Kidney (tissue), 13 donors: ENCODE measurements at regions not wholly inside any gene's neighbourhood (a gene's known extent, or its start where the extent isn't known, plus 50 kb on each side); places are given as distances from the start of the nearest gene placed in this dataset.

ENCODE experiments used
- DNase-seq, 5 donors: peaks; one replicate each; pipeline ENCODE4 v3.0.0-alpha.2; 2013 to 2020
- FAIRE-seq: peaks from 2 replicates; lab custom pipeline; 2012; peaks lifted over from hg19 to GRCh38; lab: Jason Lieb, UNC
- H3K27ac ChIP-seq, 2 donors: one replicate each; pipeline ENCODE4 v1.7.0; 2013; ENCODE audit warnings: low read depth in 2 of 2, low read length in 2 of 2, inconsistent platforms in 1 of 2
- H3K27me3 ChIP-seq: one replicate; pipeline ENCODE4 v1.7.1; 2013; ENCODE audit warnings: low read length, inconsistent platforms; ENCODE audit not compliant: control insufficient read depth, insufficient read depth
- H3K36me3 ChIP-seq, 3 donors: one replicate each; pipeline versions ENCODE4 v1.7.0 to v1.7.1; 2013; ENCODE audit warnings: low read length in 3 of 3, control low read depth in 1 of 3, inconsistent platforms in 1 of 3; ENCODE audit not compliant: insufficient read depth in 3 of 3, control insufficient read depth in 2 of 3
- H3K4me1 ChIP-seq, 3 donors: one replicate each; pipeline versions ENCODE4 v1.7.0 to v1.7.1; 2013; ENCODE audit warnings: low read length in 3 of 3, inconsistent platforms in 1 of 3, low read depth in 1 of 3; ENCODE audit not compliant: control insufficient read depth in 2 of 3, insufficient read depth in 2 of 3
- H3K4me3 ChIP-seq, 3 donors: one replicate each; pipeline versions ENCODE4 v1.7.0 to v1.8.1; 2013; ENCODE audit warnings: low read length in 3 of 3, control low read depth in 1 of 3, inconsistent platforms in 1 of 3
- H3K9ac ChIP-seq, 3 donors: one replicate each; pipeline versions ENCODE4 v1.7.0 to v1.7.1; 2013; ENCODE audit warnings: low read length in 3 of 3, control low read depth in 1 of 3, inconsistent platforms in 1 of 3
- H3K9me3 ChIP-seq, 3 donors: one replicate each; pipeline versions ENCODE4 v1.7.0 to v1.7.1; 2013; ENCODE audit warnings: low read length in 3 of 3, control low read depth in 1 of 3, inconsistent platforms in 1 of 3; ENCODE audit not compliant: control insufficient read depth in 2 of 3, insufficient read depth in 1 of 3
- intact Hi-C: fragments of 100-400 bp; cut with DNase I; formaldehyde crosslinking; loops from one replicate; pipeline ENCODE4 v1.11.1; 2022
- TF ChIP-seq, protein P1 (sequence below): IDR thresholded peaks from 3 replicates; pipeline ENCODE4 v1.5.1; 2012; ENCODE audit warnings: mild to moderate bottlenecking, moderate library complexity, borderline replicate concordance; ENCODE audit not compliant: insufficient read depth; ENCODE audit errors: extremely low read depth
- donor health status: control.
- donor health status: control.
- donor health status: control.
- donor health status: control.
- donor health status: control.
- donor health status: DM: yes; HTN: yes; CAD: no.
- donor health status: Normal renal cell carcinoma (clear cell type).

DNA sequence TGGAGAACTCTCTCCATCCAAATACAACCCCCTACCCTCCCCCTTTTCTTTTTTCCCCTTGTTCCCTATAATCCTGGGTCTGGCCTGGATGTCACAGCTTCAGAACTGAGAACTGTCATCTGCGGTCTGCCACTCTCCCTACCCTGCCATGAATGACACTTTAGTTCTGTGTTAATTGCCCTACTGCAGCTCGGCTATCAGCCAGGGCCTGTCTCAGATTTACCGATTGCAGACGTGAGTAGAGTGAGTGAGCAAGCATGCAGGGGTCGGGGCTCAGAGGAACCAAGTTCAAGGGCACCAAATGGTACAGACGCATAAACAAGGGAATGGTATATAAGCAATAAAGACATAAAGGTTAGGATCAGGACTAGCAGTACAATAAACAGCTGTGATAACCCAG is 967.8 kb downstream of the BCL11A start:
- Histone ChIP-seq H3K27me3 (no peaks in the 10 kb centered on the region), H3K27ac (no peak overlapping the region), H3K4me1 (peaks cover 0 to 3% (median 0%) of the 10 kb centered on the region in 3 donors), H3K9ac (no peak overlapping the region), H3K9me3 (no peaks in the 10 kb centered on the region), H3K36me3 (no peaks in the 10 kb centered on the region), H3K4me3 (no peak overlapping the region)
- DNase-seq, result peak in 3 of 5 donors; percentile 37 to 52 (median 39)
- intact Hi-C loops, result no loop called here
- FAIRE-seq, result no peak
- TF ChIP-seq, protein P1, sequence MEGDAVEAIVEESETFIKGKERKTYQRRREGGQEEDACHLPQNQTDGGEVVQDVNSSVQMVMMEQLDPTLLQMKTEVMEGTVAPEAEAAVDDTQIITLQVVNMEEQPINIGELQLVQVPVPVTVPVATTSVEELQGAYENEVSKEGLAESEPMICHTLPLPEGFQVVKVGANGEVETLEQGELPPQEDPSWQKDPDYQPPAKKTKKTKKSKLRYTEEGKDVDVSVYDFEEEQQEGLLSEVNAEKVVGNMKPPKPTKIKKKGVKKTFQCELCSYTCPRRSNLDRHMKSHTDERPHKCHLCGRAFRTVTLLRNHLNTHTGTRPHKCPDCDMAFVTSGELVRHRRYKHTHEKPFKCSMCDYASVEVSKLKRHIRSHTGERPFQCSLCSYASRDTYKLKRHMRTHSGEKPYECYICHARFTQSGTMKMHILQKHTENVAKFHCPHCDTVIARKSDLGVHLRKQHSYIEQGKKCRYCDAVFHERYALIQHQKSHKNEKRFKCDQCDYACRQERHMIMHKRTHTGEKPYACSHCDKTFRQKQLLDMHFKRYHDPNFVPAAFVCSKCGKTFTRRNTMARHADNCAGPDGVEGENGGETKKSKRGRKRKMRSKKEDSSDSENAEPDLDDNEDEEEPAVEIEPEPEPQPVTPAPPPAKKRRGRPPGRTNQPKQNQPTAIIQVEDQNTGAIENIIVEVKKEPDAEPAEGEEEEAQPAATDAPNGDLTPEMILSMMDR, result no peak

DNA sequence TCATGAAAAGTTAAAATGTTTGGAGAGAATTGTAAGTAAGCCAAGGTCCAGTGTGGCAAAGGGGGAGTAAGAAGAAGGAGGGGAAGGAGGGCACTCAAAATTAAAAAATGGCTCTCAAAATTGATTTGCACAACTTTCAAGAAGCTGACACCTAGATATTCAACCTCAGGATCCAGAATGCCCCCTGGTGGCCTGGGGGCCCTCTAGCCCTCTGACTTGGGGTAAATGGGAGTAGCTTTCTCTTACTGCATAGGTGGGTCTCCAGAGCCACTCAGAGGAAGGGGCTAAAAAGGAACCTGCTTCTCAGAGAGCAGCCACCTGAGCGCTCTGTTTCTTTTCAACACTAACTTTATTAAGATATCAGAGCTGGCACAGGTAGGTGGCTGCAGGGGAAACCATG is 968.5 kb downstream of the BCL11A start:
- TF ChIP-seq, protein P1, result no peak
- no peak for FAIRE-seq
- H3K27me3 ChIP-seq, result no peaks in the 10 kb centered on the region

DNA sequence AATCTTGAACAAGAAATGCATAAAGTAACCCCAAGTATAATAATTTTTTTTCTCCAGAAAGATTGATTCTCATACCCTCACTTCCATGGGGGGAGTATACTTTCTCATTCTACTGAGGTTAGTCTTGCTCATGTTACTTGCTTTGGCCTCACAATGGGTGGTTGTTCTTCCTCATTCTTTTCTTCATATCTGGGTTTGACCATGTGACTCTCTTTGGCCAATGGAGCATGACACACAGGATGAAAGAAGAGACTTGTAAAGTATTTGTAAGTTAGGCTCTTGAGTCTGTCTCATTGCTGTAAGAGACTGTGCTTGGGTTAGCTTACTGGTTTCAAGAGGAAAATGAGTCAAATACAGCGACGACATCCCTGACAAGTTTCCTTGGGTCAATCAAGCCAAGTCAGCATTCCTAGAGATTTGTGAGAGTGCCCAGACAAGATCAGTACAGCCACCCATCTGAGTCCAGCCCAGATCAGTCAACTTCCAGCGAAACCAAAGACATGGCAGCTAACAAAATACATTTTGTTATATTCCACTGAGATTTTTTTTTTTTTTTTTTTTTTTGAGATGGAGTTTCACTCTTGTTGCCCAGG is 970.2 kb downstream of the BCL11A start:
- no peak for DNase-seq
- TF ChIP-seq, protein P1, result no peak
- no peak for FAIRE-seq
- no peaks in the 10 kb centered on the region for H3K27me3 ChIP-seq
- H3K4me3 ChIP-seq, result no peak overlapping the region
- no peaks in the 10 kb centered on the region for H3K9me3 ChIP-seq
- no peak overlapping the region for H3K27ac ChIP-seq
- no peaks in the 10 kb centered on the region for H3K4me1 ChIP-seq
- no peak overlapping the region for H3K9ac ChIP-seq
- intact Hi-C loops, result no loop called here
- no peaks in the 10 kb centered on the region for H3K36me3 ChIP-seq

More for the DNA sequence above, 968.5 kb downstream of the BCL11A start:
- no peak overlapping the region for H3K27ac ChIP-seq
- H3K9ac ChIP-seq, result no peak overlapping the region
- DNase-seq, result peak in 1 of 5 donors; percentile 15
- H3K4me1 ChIP-seq, result peaks cover 0 to 2% (median 0%) of the 10 kb centered on the region in 3 donors
- no peaks in the 10 kb centered on the region for H3K36me3 ChIP-seq
- no peak overlapping the region for H3K4me3 ChIP-seq
- intact Hi-C loops, result no loop called here
- no peaks in the 10 kb centered on the region for H3K9me3 ChIP-seq

DNA sequence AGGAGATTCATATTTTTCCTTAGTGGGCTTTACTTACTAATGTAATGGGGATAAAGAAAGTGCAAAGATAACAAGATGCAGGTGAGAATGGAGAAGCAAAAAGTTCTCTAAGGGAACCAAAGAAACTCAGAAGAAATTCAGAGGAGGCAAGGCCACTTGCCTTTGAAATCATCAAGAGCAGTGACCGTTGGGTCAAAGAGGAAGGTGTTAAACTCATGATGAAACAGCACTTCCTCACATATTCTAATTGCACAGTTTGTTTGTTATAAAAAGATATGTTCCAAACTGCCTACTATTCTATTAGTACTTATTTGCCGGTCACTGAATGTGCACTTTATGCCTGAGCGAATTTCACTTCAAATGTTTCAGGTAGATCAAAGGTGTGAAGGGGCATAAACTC is 975.1 kb downstream of the BCL11A start:
- no peaks in the 10 kb centered on the region for H3K4me1 ChIP-seq
- no peak for DNase-seq
- no peaks in the 10 kb centered on the region for H3K9me3 ChIP-seq
- H3K4me3 ChIP-seq, result no peak overlapping the region
- intact Hi-C loops, result no loop called here
- TF ChIP-seq, protein P1, result no peak
- no peaks in the 10 kb centered on the region for H3K27me3 ChIP-seq
- H3K36me3 ChIP-seq, result no peaks in the 10 kb centered on the region
- FAIRE-seq, result no peak
- no peak overlapping the region for H3K9ac ChIP-seq
- H3K27ac ChIP-seq, result no peak overlapping the region
